ENCODE measurements at regions not wholly inside any gene's neighbourhood (a gene's known extent, or its start where the extent isn't known, plus 50 kb on each side); places are given as distances from the start of the nearest gene placed in this dataset.

GRCh38 chr11:45554230-45554967 lies 111.0 kb downstream of the CHST1 start:
- Histone ChIP-seq H3K27ac (no peak overlapping the region), H3K27me3 (no peaks in the 10 kb centered on the region), H3K36me3 (no peaks in the 10 kb centered on the region), H3K9me3 (no peaks in the 10 kb centered on the region), H3K4me1 (no peaks in the 10 kb centered on the region), H3K4me3 (no peak overlapping the region)
- intact Hi-C loops (cut with DNase I) = no loop called here
- TF ChIP-seq CTCF (IDR thresholded peaks at IDR 0.05) = no peak
- ATAC-seq = no peak
- no peak for DNase-seq

GRCh38 chr11:45553383-45553936 lies 112.0 kb downstream of the CHST1 start:
- Histone ChIP-seq H3K36me3 (no peaks in the 10 kb centered on the region), H3K9me3 (no peaks in the 10 kb centered on the region), H3K27me3 (no peaks in the 10 kb centered on the region), H3K4me3 (no peak overlapping the region), H3K27ac (no peak overlapping the region), H3K4me1 (no peaks in the 10 kb centered on the region)
- ATAC-seq = no peak
- DNase-seq = no peak
- intact Hi-C loops (cut with DNase I) = no loop called here
- no peak for TF ChIP-seq CTCF (IDR thresholded peaks at IDR 0.05)

GRCh38 chr11:45551191-45551713 lies 114.2 kb downstream of the CHST1 start:
- TF ChIP-seq CTCF (IDR thresholded peaks at IDR 0.05) = no peak
- ATAC-seq (no peak), DNase-seq (no peak)
- H3K9me3 ChIP-seq = no peaks in the 10 kb centered on the region
- no peaks in the 10 kb centered on the region for H3K4me1 ChIP-seq
- no peaks in the 10 kb centered on the region for H3K36me3 ChIP-seq
- H3K27ac ChIP-seq = no peak overlapping the region
- intact Hi-C loops (cut with DNase I) = no loop called here
- no peak overlapping the region for H3K4me3 ChIP-seq
- no peaks in the 10 kb centered on the region for H3K27me3 ChIP-seq

- H3K9me3 ChIP-seq = no peaks in the 10 kb centered on the region
- intact Hi-C loops (cut with DNase I) = no loop called here
- no peak overlapping the region for H3K4me3 ChIP-seq
- ATAC-seq = no peak
- peaks cover 2% of the 10 kb centered on the region for H3K27me3 ChIP-seq
- H3K4me1 ChIP-seq = no peaks in the 10 kb centered on the region
- H3K27ac ChIP-seq = no peak overlapping the region
- H3K36me3 ChIP-seq = no peaks in the 10 kb centered on the region
- DNase-seq = no peak
- TF ChIP-seq CTCF (IDR thresholded peaks at IDR 0.05) = no peak
Measured at GRCh38 chr11:45549257-45549656, 116.2 kb downstream of the CHST1 start.

- intact Hi-C loops (cut with DNase I) = no loop called here
- Histone ChIP-seq H3K9me3 (no peaks in the 10 kb centered on the region), H3K27me3 (peaks cover 3% of the 10 kb centered on the region), H3K4me1 (no peaks in the 10 kb centered on the region), H3K36me3 (no peaks in the 10 kb centered on the region), H3K27ac (no peak overlapping the region), H3K4me3 (no peak overlapping the region)
- no peak for TF ChIP-seq CTCF (IDR thresholded peaks at IDR 0.05)
- DNase-seq (no peak), ATAC-seq (no peak)
Measured at GRCh38 chr11:45546366-45546765, 119.1 kb downstream of the CHST1 start.
